ENCODE measurements at regions not wholly inside any gene's neighbourhood (a gene's known extent, or its start where the extent isn't known, plus 50 kb on each side); places are given as distances from the start of the nearest gene placed in this dataset.
A peak's percentile ranks its signal among the peaks of the same experiment; 100 is the strongest.
"Not testable (repeated sequence)": the region's sequence is repeated elsewhere in the genome, so short reads cannot be mapped to it uniquely, and the experiment has no call there.

DNA sequence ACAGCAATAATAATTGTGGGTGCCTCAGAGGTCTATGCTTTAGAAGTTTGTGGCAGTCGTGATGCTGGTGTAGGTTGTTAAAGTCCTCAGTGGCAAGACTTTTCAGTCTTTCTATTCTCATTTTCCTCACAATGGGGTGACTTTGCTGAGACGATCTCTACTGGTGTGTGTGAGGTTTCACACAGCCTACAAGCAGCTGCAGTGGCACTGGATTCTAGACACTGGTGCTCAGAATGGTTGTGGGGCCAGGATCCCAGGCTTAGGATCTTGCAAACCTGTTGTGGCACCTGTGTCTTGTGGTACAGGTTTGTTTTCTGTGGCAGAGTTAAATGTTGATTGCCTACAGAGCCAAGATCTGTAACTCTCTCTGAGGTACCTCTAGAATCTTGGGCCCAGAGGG, 581.2 kb downstream of the PTPRC start:
- no peak for DNase-seq (ENCODE audit: low spot score)

DNA sequence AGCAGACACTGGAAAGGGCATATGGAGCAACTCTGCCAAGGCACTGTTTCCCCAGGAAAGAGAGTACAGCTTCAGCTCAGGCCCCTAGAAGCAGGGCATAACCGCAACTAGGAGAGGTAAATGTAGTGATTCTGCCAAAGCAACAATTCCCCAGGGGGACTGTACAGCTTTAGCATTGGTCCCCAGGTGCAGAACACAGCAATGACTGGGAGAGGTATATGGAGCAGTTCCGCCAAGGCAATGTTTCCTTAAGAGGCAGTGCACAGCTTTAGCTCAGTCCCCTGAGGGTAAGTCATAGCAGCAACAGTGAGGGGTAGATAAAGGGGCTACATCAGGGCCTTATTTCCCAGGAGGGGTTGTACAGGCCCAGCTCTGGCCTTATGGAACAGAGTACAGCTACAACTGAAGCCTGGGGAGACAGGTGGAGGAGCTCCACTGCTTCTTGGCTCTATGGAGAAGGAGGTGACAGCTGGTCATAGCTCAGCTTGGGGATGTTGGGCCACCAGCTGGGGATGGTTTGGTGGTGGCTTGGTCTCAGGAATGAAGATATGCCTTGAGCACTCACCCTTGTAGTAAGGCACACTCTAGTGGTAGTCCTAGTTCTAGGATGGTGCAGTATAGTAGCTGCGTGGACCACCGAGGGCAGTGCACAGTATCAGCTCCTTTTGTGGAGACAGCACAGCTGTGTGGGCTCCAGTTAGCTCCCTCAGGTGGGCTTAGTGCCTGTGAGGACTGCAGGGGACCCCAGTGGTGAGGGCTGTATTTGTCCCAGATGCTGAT, 582.7 kb downstream of the PTPRC start:
- no peak for DNase-seq (ENCODE audit: low spot score)

DNA sequence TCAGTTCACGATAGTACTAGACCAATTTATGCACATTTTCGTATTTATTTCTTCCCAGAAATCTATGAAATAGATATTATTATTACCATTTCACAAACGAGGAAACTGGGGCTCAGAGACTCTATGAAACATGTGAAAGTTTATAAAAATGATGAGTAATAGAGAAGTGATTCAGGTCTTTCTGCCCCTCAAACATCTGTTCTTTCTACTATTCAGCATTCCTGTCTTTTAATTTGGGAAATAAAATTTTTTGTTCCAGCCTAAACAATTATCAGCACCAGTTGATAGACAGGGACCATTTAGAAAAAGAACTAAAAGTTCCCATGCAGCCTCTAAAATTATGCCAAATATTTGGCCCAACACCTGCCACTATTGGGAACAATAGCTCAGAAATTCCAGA, 585.1 kb downstream of the PTPRC start:
- DNase-seq (ENCODE audit: low spot score) = no peak

DNA sequence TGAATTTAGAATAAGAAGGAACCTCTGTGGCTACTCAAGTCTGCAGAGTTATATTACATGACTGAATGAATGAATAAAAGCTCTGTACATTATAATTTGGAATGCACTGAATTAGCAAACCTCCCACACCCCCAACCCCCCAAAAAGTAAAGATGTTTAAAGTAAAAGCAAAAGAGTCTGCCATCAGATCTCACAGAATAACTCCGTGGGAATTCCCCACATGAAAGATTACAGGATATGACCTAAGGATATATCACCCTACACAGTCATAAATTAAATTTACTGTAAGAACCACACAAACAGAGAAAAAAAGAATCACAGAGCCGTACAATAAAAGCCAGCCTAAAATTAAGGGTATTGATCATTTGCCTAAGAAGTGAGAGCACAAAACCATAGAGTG, 587.3 kb downstream of the PTPRC start:
- DNase-seq (ENCODE audit: low spot score) = no peak

DNA sequence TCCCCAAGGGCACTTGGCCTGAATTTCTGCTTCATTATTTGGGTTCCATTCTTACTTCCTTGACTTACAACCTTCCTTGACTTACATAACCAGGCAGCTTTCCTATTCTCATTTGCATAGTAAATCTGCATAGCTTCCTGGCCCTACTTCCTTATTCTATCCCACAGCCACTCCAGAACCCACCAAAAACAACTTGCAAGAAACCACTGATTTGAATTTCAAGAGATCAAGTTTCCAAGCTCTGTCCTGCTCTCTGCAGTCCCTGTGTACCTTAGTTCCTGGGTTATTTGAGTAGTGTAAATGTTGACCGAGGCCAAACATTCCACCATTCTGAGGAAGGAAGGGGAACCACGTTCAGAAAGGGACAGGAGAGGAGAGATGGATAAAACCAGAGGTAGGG, 603.3 kb downstream of the PTPRC start:
- DNase-seq (ENCODE audit: low spot score) = no peak

DNA sequence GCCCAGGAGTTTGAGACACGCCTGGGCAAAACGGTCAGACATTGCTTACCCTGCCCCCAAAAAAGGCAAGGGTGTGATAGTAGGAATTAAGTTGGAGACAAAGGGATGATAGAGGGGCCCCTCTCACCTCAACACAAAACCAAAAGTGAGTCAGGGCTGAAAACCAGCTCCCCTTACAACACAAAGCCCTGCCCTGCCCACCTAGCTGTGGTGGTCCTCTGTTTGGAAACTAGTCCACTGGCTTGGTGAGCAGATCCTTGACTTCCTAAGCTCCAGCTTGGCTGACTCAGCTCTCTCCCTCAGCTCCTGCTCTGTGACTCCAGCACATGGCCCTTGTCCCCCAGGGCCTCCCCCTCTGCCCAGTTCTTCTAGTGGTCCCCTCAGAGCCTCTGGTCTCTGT, 603.8 kb downstream of the PTPRC start:
- no peak for DNase-seq (ENCODE audit: low spot score)

DNA sequence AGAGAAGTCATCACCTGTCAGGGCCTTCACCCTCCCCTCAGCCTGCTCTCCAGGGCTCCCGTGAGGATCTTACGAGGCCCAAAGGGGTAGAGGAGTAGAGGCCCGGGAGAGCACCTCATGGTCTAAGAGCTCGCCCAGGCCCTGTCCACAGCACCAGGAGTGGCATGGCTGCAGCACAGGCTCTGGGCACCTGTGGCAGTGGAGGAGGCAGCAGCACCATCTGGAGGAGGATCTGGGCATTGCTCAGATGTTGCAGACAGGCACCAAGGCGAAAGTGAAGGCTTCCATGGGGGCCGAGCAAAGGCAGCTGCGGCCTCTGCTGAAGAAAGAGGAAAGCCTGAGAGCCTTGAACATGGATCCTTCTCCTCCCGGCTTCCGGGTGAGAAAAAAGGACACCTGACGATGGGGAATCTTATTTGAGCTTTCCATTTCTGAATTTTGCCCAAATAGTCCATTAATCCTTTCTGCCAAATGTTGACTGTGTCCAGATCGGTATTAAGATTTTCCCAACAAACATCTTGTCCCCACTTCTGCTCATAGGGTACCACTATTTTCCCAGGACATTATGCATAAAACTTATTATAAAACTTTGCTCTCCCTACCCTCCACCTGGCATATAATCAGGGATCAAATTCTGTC, 604.7 kb downstream of the PTPRC start:
- DNase-seq (ENCODE audit: low spot score) = peak; percentile 46

DNA sequence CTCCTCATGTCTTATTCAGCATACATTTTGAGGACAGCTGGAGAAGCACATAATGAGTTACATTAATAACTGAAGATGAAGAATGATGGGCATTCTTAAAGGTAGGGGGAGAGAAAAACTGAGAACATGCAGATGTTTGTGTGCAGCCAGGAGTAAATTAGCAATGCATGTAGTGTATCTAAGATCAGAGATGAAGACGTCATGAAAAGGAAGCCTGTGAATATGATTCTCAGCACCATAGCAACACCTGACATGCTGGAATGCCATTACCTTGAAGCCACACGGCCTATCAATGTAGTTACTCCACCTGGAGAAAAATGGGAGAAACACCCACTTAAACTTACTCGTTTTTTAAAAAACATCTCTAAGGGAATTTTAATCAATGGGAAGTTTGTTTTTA, 607.1 kb downstream of the PTPRC start:
- no peak for DNase-seq (ENCODE audit: low spot score)

DNA sequence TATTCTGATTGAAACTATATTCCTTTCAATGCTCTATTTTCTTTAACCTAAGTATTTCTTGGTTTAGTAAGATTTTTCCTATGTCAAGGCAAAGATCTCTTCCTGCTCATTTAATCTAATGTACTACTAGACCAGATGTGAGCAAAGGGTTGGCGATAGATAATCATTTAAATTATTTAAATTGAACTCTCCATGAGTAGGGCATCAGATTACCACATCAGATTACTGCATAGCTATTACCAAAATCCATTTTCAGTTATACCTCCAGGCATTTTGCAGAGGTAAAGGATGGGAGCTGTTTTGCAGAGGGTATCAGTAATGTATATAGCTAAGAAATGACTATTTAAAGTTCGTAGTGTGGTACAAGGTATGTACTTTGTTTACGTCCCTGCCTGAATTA, 607.9 kb downstream of the PTPRC start:
- no peak for DNase-seq (ENCODE audit: low spot score)

DNA sequence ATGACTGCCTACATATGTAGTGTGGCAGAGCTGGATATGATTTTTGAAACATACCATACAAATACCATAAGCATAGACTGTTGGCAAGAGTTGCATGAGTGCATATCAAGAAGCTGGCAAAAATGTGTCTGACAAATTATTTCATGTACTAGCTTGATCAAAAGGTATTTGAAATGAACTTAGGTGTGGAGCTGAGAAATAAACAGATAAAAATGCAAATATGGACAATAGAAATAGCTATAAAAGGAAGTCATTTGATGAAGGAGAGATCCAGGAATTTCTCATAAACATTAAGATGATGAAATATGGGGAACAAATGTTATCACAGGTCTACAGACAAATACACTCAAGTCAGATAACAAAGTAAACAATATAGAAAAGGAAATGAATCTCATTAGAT, 609.1 kb downstream of the PTPRC start:
- DNase-seq (ENCODE audit: low spot score) = no peak

DNA sequence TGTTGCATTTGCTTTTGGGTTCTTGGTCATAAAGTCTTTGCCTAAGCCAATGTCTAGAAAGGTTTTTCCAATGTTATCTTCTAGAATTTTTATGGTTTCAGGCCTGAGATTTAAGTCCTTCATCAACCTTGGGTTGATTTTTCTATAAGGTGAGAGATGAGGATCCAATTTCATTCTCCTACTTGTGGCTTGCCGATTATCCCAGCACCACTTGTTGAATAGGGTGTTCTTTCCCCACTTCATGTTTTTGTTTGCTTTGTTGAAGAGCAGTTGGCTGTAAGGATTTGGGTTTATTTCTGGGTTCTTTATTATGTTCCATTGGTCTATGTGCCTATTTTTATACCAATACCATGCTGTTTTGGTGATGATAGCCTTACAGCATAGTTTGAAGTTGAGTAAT, 615.2 kb downstream of the PTPRC start:
- DNase-seq (ENCODE audit: low spot score) = not testable (repeated sequence)

DNA sequence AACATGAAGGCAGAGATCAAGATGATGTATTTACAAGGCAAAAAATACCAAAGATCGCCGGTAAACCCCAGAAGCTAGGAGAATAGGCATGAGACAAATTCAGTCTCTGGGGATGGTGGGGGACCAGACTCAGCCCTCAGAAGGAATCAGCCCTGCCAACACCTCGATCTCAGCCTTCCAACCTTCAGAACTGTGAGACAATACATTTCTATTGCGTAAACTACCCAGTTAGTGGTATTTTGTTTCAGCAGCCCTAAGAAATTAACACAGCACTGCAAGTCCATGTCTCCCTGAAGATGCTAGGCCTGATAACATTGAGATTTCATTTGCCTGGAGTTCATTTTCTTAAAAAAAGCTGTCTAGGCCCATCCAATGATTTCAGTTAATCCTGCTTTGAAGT, 622.5 kb downstream of the PTPRC start:
- DNase-seq (ENCODE audit: low spot score) = no peak

DNA sequence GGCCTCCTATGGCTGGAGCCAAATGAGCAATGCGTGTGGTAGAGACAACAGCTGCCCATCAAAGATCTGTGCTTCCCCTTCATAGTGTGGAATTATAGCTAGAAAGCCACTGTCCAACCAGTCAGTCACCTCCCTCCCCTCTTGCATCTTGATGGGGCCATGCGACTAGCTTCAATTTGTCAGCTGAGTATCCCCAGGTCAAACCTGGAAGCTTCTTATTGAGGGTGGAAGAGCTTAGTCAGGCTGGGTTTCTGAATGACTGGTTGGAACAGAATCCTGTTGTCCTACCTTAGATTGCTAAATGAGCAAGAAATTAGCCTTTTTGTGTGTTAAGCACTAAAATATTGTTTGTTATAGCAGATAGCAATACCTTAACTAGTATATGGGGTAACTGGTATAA, 625.4 kb downstream of the PTPRC start:
- no peak for DNase-seq (ENCODE audit: low spot score)

DNA sequence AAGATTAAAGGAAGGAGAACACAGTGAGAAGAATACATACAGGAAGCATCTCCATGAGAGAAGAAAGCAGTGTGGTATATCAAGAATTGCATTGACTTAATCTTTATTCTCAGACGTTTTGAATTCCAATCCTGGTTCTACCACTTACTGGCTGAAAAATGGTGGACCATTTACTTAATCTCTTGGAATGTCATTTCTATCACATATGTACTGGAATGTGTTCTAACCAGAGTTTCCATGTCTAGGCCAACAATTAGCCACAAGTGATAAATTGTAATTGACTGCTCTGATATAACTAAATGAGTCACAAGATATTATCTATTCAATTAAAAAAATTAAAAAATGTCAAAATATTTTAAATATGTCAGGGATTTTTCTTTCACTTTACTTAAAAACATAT, 626.1 kb downstream of the PTPRC start:
- no peak for DNase-seq (ENCODE audit: low spot score)

DNA sequence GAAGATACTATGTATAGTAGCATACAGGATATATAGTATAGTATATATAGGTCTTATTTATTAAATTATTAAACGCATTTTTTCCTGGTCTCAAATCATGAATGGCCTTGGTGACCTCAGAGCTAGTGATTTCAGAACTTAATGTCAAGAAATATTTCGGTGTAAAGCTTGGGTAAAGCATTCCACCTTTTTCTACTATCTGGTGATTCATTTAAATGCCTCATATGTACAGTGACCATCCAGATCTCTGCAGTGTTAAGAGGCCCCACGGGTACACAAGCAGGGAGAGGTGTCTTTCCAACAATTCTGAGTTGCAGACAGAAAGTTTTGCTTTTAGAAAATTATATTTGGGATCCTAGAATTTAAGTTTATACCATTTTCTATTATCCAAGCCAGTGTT, 626.5 kb downstream of the PTPRC start:
- DNase-seq (ENCODE audit: low spot score) = no peak

DNA sequence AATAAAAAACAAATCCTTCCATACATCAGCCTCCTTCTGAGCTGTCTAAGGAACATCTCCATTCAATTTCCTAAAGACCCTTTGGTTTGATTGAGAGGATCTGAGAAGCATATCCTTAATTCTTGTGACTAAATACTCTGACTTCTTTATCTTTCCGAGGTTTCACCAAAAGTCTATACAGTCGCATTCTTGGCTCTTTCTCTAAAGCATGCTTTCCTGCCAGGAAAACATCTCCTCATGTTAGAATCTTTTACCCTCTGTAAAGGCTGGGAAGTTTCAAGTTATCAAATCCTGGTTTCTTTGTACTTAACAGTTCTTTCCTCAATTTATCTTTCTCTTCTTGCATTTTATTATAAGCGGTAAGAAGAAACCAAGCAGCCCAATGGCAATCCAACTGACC, 630.4 kb downstream of the PTPRC start:
- no peak for DNase-seq (ENCODE audit: low spot score)

DNA sequence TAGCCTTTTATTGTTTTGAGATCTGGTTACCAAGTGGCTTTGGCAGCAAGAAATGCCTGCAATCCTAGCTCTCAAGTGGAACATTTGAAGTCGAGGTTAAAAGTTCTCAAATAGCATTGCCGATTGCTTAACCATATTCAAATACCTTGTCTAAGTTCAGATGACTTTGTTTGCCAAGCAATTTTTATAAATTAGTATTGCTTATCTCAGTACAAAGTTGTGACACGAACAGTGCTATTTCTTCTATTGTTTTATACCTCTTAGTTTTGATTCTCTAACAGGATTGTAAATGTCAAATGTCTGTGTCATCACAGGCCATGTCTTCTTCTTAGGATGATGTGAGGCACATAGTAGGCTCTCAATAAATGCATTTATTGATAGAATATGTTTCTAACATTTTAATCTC, 633.3 kb downstream of the PTPRC start:
- peak; percentile 18 for DNase-seq (ENCODE audit: low spot score)

DNA sequence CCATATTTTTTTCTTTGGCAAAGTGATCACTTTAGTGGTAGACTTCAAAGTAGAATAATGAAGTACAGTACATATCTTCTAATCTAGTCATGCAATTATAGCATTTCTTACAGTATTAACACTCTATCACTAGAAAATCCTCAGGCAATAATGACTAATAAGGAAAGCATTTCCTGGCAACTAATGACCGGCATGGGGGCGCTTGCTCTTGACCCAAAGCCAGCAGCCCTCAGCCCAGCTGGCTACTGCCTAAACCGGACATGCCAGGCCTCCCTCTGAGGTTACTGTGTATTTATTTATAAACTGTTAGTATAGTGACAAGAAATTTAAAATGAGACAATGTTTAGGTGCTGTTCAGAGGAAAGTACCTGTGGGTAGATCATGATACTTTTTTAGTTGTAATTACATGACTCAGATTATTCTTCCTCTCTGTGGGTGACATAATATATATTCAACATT, 633.8 kb downstream of the PTPRC start:
- DNase-seq (ENCODE audit: low spot score) = peak; percentile 59

DNA sequence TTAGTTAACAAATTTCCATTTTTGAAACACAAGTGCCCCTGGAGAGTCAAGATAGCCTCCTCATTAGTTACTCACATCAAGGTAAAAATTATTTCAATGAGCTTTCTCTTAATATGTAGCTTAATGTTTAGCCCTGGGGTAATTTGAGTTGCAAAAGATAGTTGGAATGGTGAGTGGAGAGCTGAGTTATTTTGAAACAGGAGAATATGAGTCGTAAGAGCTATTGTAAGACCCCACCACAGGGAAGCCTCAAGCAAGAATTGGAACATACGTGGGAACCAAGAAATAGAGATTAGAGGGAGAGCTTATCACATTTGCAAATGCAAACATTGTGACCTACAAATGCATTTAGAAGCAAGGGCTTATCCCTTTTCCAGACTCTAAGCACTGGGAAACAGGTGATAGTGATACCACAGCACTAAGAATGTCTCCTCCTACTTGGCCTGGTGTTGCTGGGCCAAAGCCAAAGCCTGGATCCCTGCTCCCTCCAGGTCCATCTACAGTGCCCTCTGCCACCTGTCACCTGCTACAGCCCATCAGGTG, 635.1 kb downstream of the PTPRC start:
- DNase-seq (ENCODE audit: low spot score) = peak; percentile 31

DNA sequence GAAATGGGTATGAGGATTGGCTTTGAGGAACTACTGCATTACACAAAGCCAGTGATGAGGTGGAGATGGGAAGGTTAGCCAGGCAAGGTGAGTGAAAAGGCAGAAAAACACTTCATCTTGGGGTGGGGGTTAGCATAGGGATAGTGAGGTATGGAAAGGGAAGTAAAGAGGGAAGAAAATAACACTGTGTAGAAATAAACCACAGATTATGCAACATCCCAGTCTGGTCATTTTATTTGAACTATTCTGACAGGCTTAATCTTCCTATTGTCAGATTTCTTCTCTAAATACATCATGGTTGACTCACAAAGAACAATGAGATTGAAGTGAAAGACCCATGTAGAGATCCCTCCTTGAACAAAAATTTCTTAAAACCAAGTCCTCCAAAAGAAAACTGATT, 640.2 kb downstream of the PTPRC start:
- no peak for DNase-seq (ENCODE audit: low spot score)

DNA sequence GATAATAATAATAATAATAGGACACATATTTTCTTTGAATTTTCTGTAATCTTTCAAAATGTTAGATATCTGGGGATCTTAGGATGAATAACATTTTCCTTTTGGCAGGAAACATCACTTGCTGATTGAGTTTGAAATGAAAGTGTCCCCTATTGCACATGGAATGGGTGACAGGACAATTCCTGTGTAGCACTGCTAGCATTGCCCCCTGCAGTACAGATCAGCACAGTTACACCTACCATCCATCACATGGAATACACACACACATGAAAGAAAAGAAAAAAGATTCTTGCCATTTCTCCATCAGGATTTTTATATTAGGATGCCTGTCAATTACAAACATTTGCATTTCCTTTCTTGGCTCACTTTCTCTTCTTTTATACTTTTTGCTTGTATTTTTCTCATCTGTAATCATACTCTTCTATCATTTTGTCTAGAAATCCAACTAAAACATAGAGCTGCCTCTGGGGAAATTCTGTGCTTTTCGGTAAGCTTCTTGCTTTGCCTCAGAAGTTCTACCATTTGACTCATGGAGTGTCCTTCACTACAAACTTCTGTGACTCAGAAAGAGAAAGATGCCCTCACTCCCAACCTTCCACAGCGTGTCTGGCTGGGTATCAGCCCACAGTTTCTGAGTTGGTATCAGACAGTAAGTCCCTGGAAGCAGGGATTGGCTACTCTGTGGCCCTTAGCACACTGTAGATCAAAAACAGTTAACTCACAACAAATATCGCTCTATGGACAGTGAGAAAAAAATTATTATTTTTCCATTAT, 641.2 kb downstream of the PTPRC start:
- no peak for DNase-seq (ENCODE audit: low spot score)

DNA sequence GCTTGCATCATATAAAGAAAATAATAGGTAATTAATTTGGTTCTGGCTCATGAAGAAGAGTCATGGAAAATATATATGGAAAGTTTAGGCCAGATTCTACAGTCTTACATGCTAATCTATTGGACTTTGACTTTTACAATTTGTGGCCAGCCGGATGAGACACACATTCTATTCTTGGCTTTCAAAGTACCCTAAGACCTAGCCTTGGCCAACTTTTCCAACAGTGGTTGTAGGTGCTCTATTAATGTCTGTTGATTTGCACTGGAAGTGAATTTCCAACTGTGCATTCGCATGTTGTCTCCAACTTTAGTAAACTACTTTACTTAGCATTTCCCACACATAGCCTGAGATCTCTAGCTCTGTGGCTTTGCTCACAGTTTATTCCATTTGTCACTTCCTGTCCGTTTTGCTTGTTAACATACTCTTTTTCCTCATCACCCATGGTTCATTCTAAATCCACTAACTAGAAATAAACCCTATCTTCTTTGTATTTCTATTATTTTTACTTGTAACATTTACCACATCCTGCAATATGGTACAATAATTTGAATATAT, 644.0 kb downstream of the PTPRC start:
- DNase-seq (ENCODE audit: low spot score) = no peak

DNA sequence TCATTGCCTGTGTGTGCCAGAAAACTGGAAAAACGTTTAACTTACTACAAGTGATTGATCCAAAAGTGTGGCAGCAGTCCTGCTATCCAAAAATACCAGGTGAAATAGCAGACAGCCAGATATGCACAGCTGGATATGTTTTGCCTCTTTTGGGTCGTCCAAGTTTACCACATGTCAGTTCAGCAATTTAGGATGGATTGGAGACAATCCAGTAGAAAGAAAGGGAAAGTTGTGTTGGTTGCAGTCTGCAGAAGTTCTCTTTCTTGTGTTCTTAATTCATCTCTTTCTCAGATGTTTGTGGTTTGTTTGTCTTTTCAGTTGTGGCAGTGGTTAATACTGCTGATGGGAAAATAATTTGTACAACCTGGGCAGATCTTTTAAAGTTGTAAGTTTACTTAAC, 645.0 kb downstream of the PTPRC start:
- DNase-seq (ENCODE audit: low spot score) = no peak
